ENCODE measurements at regions not wholly inside any gene's neighbourhood (a gene's known extent, or its start where the extent isn't known, plus 50 kb on each side); places are given as distances from the start of the nearest gene placed in this dataset.

DNA sequence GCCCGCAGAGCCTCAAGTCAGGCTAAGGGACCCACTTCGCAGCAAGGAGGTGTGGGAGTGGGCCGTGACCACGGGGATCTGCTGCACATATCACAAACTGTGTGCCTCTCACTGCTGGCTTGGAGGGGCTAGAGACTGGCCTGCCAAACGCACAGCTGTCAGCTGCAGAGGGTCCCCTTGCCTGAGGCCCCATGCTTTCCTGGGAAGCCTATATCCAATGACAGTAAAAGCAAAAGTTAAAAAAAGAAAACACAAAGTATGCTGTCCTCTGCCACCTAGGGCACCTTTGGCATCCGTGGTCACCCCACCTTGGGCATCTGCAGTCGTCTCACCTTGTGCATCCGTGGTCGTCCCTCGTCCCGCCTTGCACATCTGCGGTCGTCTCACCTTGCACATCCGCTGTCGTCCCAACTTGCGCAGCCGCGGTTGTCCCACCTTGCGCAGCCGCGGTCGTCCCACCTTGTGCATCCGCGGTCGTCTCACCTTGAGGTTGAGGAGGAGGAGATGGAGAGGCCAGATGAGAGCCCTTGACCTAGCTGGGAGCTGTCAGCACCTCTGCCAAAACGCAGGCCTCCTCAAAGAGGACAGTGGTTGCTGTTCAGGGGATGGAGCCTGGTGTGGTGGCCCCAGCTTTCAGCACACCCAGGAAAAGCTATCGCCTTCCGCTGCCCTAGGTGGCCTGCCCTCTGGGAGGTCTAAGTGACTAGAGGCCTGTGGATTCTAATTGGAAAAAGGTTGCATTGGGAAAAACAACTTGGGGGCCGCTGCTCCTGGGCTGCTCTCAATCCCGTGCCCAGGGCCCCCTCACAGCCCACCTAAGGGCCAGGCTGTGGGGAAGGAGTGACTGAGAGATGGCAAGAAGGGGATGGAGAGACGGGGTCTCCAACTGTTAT is 90.5 kb downstream of the MYEOV start:
- TF ChIP-seq CTCF (IDR thresholded peaks at IDR 0.05) (no peak), POLR2AphosphoS5 (IDR thresholded peaks at IDR 0.05) (no peak)

Measured in esophagus muscularis mucosa (tissue), 3 donors.